ENCODE measurements at regions not wholly inside any gene's neighbourhood (a gene's known extent, or its start where the extent isn't known, plus 50 kb on each side); places are given as distances from the start of the nearest gene placed in this dataset.

DNA sequence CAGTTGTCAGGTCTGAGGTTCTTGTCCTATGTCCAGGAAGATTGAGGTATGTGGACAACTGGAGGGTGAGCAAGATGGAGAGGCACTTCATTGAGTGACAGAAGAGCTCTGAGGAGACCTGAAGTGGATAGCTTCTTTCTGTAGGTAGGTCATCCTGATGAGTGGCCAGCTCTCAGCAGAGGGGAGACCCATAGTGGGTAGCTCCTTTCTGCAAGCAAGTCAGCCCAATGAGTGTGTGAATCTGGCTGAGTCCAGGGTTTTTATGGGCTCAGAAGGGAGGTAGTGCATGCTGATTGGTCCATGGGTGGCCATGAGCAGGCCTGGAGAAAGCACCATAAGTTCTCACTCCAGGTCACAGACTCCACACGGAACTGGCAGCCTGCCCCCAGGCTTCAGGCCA, 92.6 kb upstream of the GALNT5 start:
- in situ Hi-C loops (cut with MboI; ENCODE audit: low sequenced_read_pairs): no loop called here
- H3K14ac ChIP-seq (replicated peaks; ENCODE audit: low read depth, low read length): no peak overlapping the region
- WGBS, 2 experiments (ENCODE audit: extremely low coverage in 2 of 2, insufficient read length in 1 of 2): no CpG with 5 or more reads among the region's 1 CpG
- no TSS peak for BruUV-seq (replicated peaks)
- DNase-seq (no peak), ATAC-seq (ENCODE audit: low read depth) (no peak)
- no peak overlapping the region; the same call in 2 of the 3 replicates for H2BK15ac ChIP-seq (ENCODE audit: low read depth, low read length)
- ChIA-PET POLR2A (ENCODE audit: unreplicated experiment) (no interaction called here), CTCF (no interaction called here)
- no peak overlapping the region for H3K23ac ChIP-seq (ENCODE audit: low read depth, low read length)
- H3K4me1 ChIP-seq (ENCODE audit: control insufficient read depth, insufficient read depth, low read length): peaks cover 4% of the 10 kb centered on the region
- H3K4me2 ChIP-seq (ENCODE audit: low read depth, low read length): no peak overlapping the region
- H4K5ac ChIP-seq (ENCODE audit: low read depth, low read length): no peak overlapping the region
- H3K56ac ChIP-seq (ENCODE audit: extremely low read depth, insufficient read depth, low read length): no peak overlapping the region
- H4K91ac ChIP-seq (ENCODE audit: insufficient read depth, low read depth, low read length): no peak overlapping the region
- H2BK20ac ChIP-seq (ENCODE audit: low read depth, low read length): no peak overlapping the region
- H3K9ac ChIP-seq (ENCODE audit: low read depth, low read length): no peak overlapping the region
- no peak overlapping the region for H3K18ac ChIP-seq (ENCODE audit: low read depth, low read length)
- H3K79me1 ChIP-seq (ENCODE audit: low read depth in 1 of 2, low read length in 2 of 2): no peaks in the 10 kb centered on the region
- H3K4me3 ChIP-seq (ENCODE audit: insufficient read depth, low read depth, low read length): no peak overlapping the region
- TF ChIP-seq CTCF (conservative IDR thresholded peaks at IDR 0.05; ENCODE audit: low read depth, low read length) (no peak), MXI1 (IDR thresholded peaks at IDR 0.05; ENCODE audit: borderline replicate concordance, low read depth, low read length) (no peak), NFE2L2 (IDR thresholded peaks at IDR 0.05; ENCODE audit: low read depth, low read length) (no peak), BHLHE40 (IDR thresholded peaks at IDR 0.05; ENCODE audit: low read depth, low read length) (no peak), CHD1 (IDR thresholded peaks at IDR 0.05; ENCODE audit: low read depth, low read length) (no peak), ELK1 (IDR thresholded peaks at IDR 0.05; ENCODE audit: borderline replicate concordance, low read depth, low read length) (no peak), RFX5 (IDR thresholded peaks at IDR 0.05; ENCODE audit: low read depth, low read length) (no peak), CEBPB (IDR thresholded peaks at IDR 0.05; ENCODE audit: low read depth, low read length) (no peak), RAD21 (IDR thresholded peaks at IDR 0.05; ENCODE audit: low read length) (no peak), FOS (IDR thresholded peaks at IDR 0.05; ENCODE audit: low read depth, low read length) (no peak), POLR2A (IDR thresholded peaks at IDR 0.05; ENCODE audit: low read depth, low read length) (no peak), MAZ (IDR thresholded peaks at IDR 0.05; ENCODE audit: borderline replicate concordance, low read depth, low read length) (no peak), SMC3 (IDR thresholded peaks at IDR 0.05; ENCODE audit: low read depth, low read length) (no peak), MAFK (IDR thresholded peaks at IDR 0.05; ENCODE audit: low read depth, low read length) (no peak)
- no peak overlapping the region for H4K8ac ChIP-seq (ENCODE audit: low read depth in 2 of 2, low read length in 2 of 2)
- H2BK5ac ChIP-seq (ENCODE audit: low read depth, low read length, poor library complexity, severe bottlenecking): no peak overlapping the region
- no peak overlapping the region; the same call in 1 of the 2 replicates for H2AK5ac ChIP-seq (ENCODE audit: low read depth, low read length)
- no peak overlapping the region for H2AFZ ChIP-seq (replicated peaks; ENCODE audit: low read length, poor library complexity)
- dilution Hi-C loops (cut with HindIII; ENCODE audit: low sequenced_read_pairs, unreplicated experiment): no loop called here
- peaks cover 5% of the 10 kb centered on the region; the same call in 1 of the 2 replicates for H3K9me1 ChIP-seq (ENCODE audit: insufficient read depth, low read length)
- no peaks in the 10 kb centered on the region for H3K27me3 ChIP-seq (ENCODE audit: control insufficient read depth, insufficient read depth, low read length)
- H3K27ac ChIP-seq (ENCODE audit: insufficient read depth, low read length): no peak overlapping the region
- no peak overlapping the region for H2BK120ac ChIP-seq (ENCODE audit: low read depth, low read length)
- H4K20me1 ChIP-seq (ENCODE audit: insufficient read depth, low read length): no peaks in the 10 kb centered on the region
- H3K36me3 ChIP-seq (ENCODE audit: control insufficient read depth, insufficient read depth, low read length): no peaks in the 10 kb centered on the region
- H3K9me3 ChIP-seq (ENCODE audit: control insufficient read depth, insufficient read depth, low read length): no peaks in the 10 kb centered on the region; the same call in 1 of the 2 replicates
- intact Hi-C loops (cut with micrococcal nuclease): no loop called here
- peak overlapping the region; percentile 34; the same call in 1 of the 2 replicates for H3K4ac ChIP-seq (ENCODE audit: low read depth, low read length)
- H2AK9ac ChIP-seq (replicated peaks; ENCODE audit: low read depth, low read length, poor library complexity): no peak overlapping the region

Data from IMR-90 (cell line).